ENCODE measurements at regions not wholly inside any gene's neighbourhood (a gene's known extent, or its start where the extent isn't known, plus 50 kb on each side); places are given as distances from the start of the nearest gene placed in this dataset.

DNA sequence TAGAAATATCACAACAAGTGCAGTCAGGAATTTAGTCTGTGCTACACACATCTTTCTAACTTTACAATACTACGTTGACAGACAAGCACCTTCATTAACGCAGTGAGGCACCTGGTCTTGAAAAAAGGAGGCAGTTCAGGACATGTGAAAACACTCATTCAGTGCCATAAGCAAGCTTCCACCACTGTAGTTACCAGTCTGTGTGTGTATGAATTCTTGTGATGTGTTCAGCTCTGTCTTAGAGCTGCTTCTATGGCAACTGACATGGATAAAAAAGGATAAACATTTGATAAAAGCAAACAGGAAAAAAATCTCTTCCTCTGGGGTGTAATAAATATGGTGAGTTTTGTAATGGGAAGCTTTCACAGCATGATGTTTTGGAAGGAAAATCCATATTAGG lies 623.8 kb upstream of the NXPH2 start:
- no peak for ATAC-seq
- WGBS, 2 donors (ENCODE audit: low coverage in 1 of 2), result 50 to 64% methylated on average over 2 of the region's 2 CpGs

DNA sequence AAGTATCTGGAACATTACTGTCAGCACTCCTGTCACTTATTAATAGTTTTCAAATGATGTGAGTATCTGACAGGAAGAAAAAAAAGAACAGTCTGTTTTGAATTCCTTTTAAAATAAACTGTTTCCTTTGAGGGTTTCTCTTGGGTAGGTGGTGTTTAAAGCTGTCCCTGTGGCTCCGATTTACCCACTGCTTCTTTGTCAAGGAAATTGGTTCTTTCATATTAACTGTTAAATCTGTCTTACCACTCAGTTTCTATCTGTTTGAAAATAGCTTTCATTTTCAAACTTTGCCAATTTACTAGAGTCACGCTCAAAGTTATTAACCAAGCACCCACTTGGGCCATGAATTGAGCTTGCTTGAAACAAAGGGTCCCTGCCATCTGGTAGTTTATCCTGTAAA lies 614.6 kb upstream of the NXPH2 start:
- Histone ChIP-seq H3K9me3 (no peaks in the 10 kb centered on the region), H3K36me3 (no peaks in the 10 kb centered on the region), H3K4me3 (no peak overlapping the region), H3K4me1 (no peaks in the 10 kb centered on the region), H3K27me3 (no peaks in the 10 kb centered on the region), H3K27ac (no peak overlapping the region)
- WGBS, 2 donors (ENCODE audit: low coverage in 1 of 2), result 40 to 48% methylated on average over 2 of the region's 2 CpGs
- TF ChIP-seq POLR2AphosphoS5 (IDR thresholded peaks at IDR 0.05) (no peak), EP300 (IDR thresholded peaks at IDR 0.05) (no peak), POLR2A (IDR thresholded peaks at IDR 0.05) (no peak)
- TF ChIP-seq, protein P1, sequence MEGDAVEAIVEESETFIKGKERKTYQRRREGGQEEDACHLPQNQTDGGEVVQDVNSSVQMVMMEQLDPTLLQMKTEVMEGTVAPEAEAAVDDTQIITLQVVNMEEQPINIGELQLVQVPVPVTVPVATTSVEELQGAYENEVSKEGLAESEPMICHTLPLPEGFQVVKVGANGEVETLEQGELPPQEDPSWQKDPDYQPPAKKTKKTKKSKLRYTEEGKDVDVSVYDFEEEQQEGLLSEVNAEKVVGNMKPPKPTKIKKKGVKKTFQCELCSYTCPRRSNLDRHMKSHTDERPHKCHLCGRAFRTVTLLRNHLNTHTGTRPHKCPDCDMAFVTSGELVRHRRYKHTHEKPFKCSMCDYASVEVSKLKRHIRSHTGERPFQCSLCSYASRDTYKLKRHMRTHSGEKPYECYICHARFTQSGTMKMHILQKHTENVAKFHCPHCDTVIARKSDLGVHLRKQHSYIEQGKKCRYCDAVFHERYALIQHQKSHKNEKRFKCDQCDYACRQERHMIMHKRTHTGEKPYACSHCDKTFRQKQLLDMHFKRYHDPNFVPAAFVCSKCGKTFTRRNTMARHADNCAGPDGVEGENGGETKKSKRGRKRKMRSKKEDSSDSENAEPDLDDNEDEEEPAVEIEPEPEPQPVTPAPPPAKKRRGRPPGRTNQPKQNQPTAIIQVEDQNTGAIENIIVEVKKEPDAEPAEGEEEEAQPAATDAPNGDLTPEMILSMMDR (IDR thresholded peaks at IDR 0.05), result no peak
- no peak for ATAC-seq

More for the DNA sequence above, 623.8 kb upstream of the NXPH2 start:
- H3K36me3 ChIP-seq, result no peaks in the 10 kb centered on the region
- no peaks in the 10 kb centered on the region for H3K27me3 ChIP-seq
- no peak overlapping the region for H3K4me3 ChIP-seq
- H3K27ac ChIP-seq, result no peak overlapping the region
- H3K9me3 ChIP-seq, result no peaks in the 10 kb centered on the region
- no peak for TF ChIP-seq POLR2AphosphoS5 (IDR thresholded peaks at IDR 0.05)
- TF ChIP-seq, protein P1 (IDR thresholded peaks at IDR 0.05), result no peak
- no peaks in the 10 kb centered on the region for H3K4me1 ChIP-seq

DNA sequence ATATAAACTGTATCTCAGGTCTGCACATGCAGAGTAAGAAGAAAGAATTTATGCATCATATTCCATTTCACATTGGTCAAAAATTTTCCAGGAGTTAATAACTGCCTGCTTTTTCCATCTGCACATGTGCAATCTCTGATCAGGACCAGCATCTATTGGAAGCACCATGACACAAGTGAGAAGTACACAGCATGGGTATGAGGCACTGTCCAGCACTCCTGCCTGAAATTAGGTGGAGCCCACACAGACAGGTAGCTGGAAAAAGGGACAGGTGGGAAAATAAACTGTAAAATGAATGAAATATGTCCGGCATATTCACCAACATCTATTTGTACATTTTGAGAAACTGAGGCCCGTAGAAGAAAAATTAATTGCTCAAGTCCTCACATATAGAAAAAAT lies 609.2 kb upstream of the NXPH2 start:
- Histone ChIP-seq H3K4me1 (no peaks in the 10 kb centered on the region), H3K27ac (no peak overlapping the region), H3K27me3 (no peaks in the 10 kb centered on the region), H3K36me3 (no peaks in the 10 kb centered on the region), H3K9me3 (no peaks in the 10 kb centered on the region), H3K4me3 (no peak overlapping the region)
- TF ChIP-seq, protein P1 (IDR thresholded peaks at IDR 0.05), result no peak
- TF ChIP-seq EP300 (IDR thresholded peaks at IDR 0.05) (no peak), POLR2AphosphoS5 (IDR thresholded peaks at IDR 0.05) (no peak), POLR2A (IDR thresholded peaks at IDR 0.05) (no peak)
- no peak for ATAC-seq
- WGBS, 2 donors (ENCODE audit: low coverage in 1 of 2), result 100% methylated on average over 2 of the region's 2 CpGs

DNA sequence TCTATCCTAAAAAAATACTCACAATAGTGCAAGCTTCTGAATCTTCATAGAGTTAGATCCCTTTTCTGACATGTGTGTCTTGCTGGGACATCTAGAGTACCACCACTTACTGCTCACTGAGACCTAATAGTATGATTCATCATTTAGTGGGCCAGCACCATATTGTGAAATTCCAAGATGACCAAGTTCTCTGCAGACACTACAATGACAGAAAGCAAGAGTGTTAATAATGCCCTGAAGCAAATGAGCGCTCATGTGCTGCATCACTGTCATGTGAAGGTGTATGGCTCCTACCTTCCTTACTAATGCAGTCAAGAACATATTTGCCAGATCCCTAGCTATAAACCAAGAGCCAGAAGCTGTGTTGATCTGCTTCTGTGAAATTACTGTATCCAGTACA lies 606.2 kb upstream of the NXPH2 start:
- Histone ChIP-seq H3K9me3 (no peaks in the 10 kb centered on the region), H3K27ac (no peak overlapping the region), H3K4me1 (no peaks in the 10 kb centered on the region), H3K4me3 (no peak overlapping the region), H3K36me3 (no peaks in the 10 kb centered on the region), H3K27me3 (no peaks in the 10 kb centered on the region)
- TF ChIP-seq POLR2A (IDR thresholded peaks at IDR 0.05), result no peak
- 80 to 100% methylated on average over 1 of the region's 1 CpG for WGBS, 2 donors (ENCODE audit: low coverage in 1 of 2)
- no peak for ATAC-seq

DNA sequence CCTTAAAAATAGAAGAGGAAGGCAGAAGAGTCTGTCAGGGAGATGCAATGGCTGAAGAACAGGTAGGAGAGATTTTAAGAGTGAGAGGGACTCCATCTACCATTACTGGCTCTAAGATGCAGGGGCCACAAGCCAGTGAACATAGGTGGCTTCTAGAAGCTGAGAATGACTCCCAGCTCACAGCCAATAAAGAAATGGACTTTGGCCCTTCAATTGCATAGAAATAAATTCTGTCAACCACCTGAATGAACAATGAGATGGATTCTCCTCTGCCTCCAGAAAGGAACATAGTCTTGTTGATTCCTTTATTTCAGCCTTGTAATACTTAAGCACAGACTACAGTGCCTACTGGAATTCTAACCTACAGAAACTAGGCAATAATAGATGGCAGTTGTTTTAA lies 603.3 kb upstream of the NXPH2 start:
- Histone ChIP-seq H3K27me3 (no peaks in the 10 kb centered on the region), H3K36me3 (no peaks in the 10 kb centered on the region), H3K4me1 (no peaks in the 10 kb centered on the region), H3K27ac (no peak overlapping the region), H3K9me3 (no peaks in the 10 kb centered on the region), H3K4me3 (no peak overlapping the region)
- TF ChIP-seq EP300 (IDR thresholded peaks at IDR 0.05) (no peak), POLR2AphosphoS5 (IDR thresholded peaks at IDR 0.05) (no peak), POLR2A (IDR thresholded peaks at IDR 0.05) (no peak)
- TF ChIP-seq, protein P1 (IDR thresholded peaks at IDR 0.05), result no peak
- no peak for ATAC-seq

DNA sequence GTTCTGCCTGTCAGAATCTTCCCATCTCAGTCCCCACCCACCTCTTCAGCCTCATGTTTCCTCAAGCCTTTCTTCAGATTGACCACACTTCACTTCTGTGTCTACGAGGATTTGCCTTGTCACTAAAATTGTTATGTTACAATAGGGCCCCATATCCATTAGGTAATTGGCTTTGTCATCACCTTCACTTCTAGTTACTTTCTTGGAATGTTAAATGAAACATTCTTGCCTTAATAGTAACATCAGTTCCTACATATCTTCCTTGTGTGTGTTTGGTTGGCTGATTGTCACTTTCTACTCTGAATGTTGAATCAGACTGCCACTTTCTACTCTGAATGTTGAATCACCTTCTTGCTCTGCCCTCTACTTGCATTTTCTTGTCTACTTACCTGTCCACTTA lies 599.9 kb upstream of the NXPH2 start:
- Histone ChIP-seq H3K4me1 (no peaks in the 10 kb centered on the region), H3K27ac (no peak overlapping the region), H3K9me3 (no peaks in the 10 kb centered on the region), H3K4me3 (no peak overlapping the region), H3K27me3 (no peaks in the 10 kb centered on the region), H3K36me3 (no peaks in the 10 kb centered on the region)
- no peak for TF ChIP-seq POLR2AphosphoS5 (IDR thresholded peaks at IDR 0.05)
- no peak for TF ChIP-seq EP300 (IDR thresholded peaks at IDR 0.05)
- TF ChIP-seq POLR2A (IDR thresholded peaks at IDR 0.05), result no peak
- TF ChIP-seq, protein P1 (IDR thresholded peaks at IDR 0.05), result no peak
- no peak for ATAC-seq
- 69 to 75% methylated on average over 1 of the region's 1 CpG for WGBS, 2 donors (ENCODE audit: low coverage in 1 of 2)

Data from gastroesophageal sphincter (tissue), 4 donors.